ENCODE measurements at regions not wholly inside any gene's neighbourhood (a gene's known extent, or its start where the extent isn't known, plus 50 kb on each side); places are given as distances from the start of the nearest gene placed in this dataset.
"Not testable (repeated sequence)": the region's sequence is repeated elsewhere in the genome, so short reads cannot be mapped to it uniquely, and the experiment has no call there.

DNA sequence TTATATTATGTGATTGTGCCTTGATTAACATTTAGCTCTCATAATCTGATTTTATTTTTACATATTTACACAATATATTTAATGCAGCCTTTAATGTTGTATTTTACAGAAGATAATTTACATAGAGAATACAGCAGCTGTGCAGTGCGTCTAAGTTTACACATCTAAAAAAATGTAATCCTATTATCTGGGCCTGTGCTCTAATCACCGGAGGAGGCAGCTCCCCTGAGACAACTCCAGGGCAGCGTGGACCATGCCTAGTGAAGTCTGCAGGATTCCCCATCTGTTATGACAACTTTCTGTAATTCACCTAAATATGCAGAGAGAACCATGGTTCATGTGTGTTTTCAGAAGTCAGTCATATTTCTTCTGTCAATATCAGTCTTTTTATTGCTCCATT lies 1149.3 kb downstream of the TMEM121 start:
- TF ChIP-seq ZFP3 (CRISPR knock-in tag; IDR thresholded peaks at IDR 0.05); SNAI2 (CRISPR knock-in tag; IDR thresholded peaks at IDR 0.05); ESRRG (CRISPR knock-in tag; IDR thresholded peaks at IDR 0.05); OSR1 (CRISPR knock-in tag; IDR thresholded peaks at IDR 0.05); ISL1 (CRISPR knock-in tag; IDR thresholded peaks at IDR 0.05); CSDC2 (CRISPR knock-in tag; IDR thresholded peaks at IDR 0.05); TOX (CRISPR knock-in tag; IDR thresholded peaks at IDR 0.05; ENCODE audit: borderline replicate concordance); GLIS3 (CRISPR knock-in tag; IDR thresholded peaks at IDR 0.05); PPARA (CRISPR knock-in tag; IDR thresholded peaks at IDR 0.05; ENCODE audit: borderline replicate concordance); ARNTL (CRISPR knock-in tag; IDR thresholded peaks at IDR 0.05; ENCODE audit: borderline replicate concordance, low read depth): not testable (repeated sequence)
- TF ChIP-seq, protein P1, sequence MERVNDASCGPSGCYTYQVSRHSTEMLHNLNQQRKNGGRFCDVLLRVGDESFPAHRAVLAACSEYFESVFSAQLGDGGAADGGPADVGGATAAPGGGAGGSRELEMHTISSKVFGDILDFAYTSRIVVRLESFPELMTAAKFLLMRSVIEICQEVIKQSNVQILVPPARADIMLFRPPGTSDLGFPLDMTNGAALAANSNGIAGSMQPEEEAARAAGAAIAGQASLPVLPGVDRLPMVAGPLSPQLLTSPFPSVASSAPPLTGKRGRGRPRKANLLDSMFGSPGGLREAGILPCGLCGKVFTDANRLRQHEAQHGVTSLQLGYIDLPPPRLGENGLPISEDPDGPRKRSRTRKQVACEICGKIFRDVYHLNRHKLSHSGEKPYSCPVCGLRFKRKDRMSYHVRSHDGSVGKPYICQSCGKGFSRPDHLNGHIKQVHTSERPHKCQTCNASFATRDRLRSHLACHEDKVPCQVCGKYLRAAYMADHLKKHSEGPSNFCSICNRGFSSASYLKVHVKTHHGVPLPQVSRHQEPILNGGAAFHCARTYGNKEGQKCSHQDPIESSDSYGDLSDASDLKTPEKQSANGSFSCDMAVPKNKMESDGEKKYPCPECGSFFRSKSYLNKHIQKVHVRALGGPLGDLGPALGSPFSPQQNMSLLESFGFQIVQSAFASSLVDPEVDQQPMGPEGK (CRISPR knock-in tag; IDR thresholded peaks at IDR 0.05; ENCODE audit: borderline replicate concordance): not testable (repeated sequence)
- TF ChIP-seq, protein P2, sequence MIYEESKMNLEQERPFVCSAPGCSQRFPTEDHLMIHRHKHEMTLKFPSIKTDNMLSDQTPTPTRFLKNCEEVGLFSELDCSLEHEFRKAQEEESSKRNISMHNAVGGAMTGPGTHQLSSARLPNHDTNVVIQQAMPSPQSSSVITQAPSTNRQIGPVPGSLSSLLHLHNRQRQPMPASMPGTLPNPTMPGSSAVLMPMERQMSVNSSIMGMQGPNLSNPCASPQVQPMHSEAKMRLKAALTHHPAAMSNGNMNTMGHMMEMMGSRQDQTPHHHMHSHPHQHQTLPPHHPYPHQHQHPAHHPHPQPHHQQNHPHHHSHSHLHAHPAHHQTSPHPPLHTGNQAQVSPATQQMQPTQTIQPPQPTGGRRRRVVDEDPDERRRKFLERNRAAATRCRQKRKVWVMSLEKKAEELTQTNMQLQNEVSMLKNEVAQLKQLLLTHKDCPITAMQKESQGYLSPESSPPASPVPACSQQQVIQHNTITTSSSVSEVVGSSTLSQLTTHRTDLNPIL (CRISPR knock-in tag; IDR thresholded peaks at IDR 0.05; ENCODE audit: low read depth): not testable (repeated sequence)
- TF ChIP-seq, protein P3, sequence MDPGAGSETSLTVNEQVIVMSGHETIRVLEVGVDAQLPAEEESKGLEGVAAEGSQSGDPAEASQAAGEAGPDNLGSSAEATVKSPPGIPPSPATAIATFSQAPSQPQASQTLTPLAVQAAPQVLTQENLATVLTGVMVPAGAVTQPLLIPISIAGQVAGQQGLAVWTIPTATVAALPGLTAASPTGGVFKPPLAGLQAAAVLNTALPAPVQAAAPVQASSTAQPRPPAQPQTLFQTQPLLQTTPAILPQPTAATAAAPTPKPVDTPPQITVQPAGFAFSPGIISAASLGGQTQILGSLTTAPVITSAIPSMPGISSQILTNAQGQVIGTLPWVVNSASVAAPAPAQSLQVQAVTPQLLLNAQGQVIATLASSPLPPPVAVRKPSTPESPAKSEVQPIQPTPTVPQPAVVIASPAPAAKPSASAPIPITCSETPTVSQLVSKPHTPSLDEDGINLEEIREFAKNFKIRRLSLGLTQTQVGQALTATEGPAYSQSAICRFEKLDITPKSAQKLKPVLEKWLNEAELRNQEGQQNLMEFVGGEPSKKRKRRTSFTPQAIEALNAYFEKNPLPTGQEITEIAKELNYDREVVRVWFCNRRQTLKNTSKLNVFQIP (CRISPR knock-in tag; IDR thresholded peaks at IDR 0.05; ENCODE audit: borderline replicate concordance, low read depth): not testable (repeated sequence)
